ENCODE measurements at regions not wholly inside any gene's neighbourhood (a gene's known extent, or its start where the extent isn't known, plus 50 kb on each side); places are given as distances from the start of the nearest gene placed in this dataset.
A peak's percentile ranks its signal among the peaks of the same experiment; 100 is the strongest.

GRCh38 chr1:55367273-55367672, 152.1 kb upstream of the USP24 start:
- DNase-seq (ENCODE audit: low spot score) = no peak

- DNase-seq (ENCODE audit: low spot score) = peak; percentile 18
Measured at GRCh38 chr1:55364216-55364615, 149.1 kb upstream of the USP24 start.

GRCh38 chr1:55363268-55363667, 148.1 kb upstream of the USP24 start:
- DNase-seq (ENCODE audit: low spot score) = no peak

DNA sequence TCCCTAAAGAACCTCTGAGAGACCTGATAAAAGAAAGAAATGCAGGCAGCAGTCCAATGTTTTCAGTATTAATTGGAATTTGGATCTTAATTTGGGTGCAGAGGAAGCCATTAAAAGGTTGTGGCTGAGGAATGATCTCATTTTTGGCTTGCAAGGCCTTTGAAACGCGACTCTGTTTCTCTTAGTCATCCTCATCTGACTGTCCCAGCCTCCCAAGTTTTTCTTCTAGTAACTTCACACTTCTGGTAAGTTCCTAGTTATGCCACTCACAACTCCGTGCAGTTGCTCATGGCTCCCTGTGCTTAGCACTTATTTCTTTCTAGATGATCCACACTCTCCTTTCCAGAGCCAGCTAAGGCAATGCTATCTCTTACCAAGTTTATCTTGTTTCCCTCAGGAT, 147.4 kb upstream of the USP24 start:
- peak; percentile 76 for DNase-seq (ENCODE audit: low spot score)

DNA sequence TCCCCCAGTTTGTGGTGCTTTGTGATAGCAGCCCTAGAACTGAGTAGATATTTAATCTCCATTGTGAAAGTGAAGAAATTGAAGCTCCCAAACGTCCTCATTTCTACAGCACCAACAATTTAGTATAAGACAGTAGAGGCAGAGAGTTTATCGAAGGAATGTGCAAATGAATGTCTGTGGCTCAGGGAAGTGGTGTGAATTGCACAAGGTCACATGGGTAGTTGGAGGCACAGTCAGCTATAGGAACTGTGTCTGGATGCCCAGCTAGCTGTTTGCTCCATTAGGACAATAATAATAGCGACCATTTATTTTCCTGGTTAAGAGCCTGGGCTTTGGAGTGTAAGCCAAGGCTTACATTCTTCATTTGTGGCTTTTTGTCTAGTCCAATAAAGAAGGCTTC, 144.4 kb upstream of the USP24 start:
- DNase-seq (ENCODE audit: low spot score) = peak; percentile 24

- DNase-seq (ENCODE audit: low spot score) = no peak
Measured at GRCh38 chr1:55358581-55358980, 143.4 kb upstream of the USP24 start.

DNA sequence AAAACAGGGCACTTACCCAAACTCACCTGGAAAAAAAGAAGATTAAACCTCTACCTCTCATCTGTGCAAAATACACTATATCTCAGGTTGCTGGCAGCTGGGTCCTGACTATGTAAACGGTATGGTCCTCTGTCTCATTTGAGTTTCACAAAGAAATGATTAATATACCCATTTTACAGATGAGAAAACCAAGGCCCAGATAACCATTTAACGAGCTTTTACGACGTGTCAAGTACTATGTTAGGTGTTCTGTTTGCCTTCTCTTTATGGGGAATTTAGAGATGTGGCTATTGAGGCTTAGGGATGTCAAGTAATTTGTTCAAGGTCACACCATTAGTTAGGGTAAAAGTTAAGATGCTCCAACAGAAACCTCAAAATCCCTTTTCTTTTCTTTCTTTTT, 140.4 kb upstream of the USP24 start:
- no peak for DNase-seq (ENCODE audit: low spot score)

DNA sequence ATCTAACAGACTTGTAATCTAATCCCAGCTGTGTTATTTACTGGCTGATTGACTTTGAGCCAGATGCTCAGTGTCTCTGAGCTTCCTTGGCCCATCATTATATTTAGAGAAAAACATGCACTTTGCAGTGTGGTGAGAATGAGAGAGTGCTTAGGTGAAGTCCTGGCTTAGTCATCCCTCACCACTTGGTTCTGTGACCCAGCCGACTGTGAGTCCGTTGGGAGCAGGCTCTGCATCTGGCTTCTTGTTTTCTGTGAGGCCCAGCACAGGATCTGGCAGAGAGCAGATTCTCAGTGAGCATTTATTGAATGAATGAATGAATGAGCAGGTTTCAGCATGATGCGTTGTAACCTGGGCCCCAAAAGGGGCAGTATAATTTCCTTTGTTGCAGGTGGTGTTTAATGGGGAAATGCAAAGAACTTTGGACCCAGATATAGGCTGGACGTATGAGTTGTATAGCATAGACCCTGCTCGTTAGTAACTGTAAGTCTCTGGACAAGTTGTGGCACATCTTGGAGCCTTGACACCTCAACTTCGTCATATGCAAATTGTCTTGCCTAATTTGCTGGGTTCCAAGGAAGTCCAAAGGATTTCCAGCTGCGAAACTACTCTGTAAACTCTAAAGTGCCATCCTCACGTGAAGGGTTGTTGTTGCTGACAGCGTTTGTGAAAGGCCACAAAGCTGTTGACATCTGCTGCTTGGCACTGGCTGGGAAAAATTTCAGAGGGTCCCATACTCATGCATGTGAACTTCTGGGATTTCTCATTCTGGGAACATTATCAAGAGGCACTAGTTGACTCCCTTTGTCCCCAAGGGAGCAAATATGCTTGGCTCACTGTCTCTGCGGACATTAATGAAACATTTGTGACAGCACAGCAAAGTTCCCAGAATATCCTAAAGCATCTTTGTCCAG, 138.8 kb upstream of the USP24 start:
- DNase-seq (ENCODE audit: low spot score) = peak; percentile 20

- DNase-seq (ENCODE audit: low spot score) = no peak
Measured at GRCh38 chr1:55352811-55353180, 137.6 kb upstream of the USP24 start.

- no peak for DNase-seq (ENCODE audit: low spot score)
Measured at GRCh38 chr1:55352080-55352810, 137.1 kb upstream of the USP24 start.

DNA sequence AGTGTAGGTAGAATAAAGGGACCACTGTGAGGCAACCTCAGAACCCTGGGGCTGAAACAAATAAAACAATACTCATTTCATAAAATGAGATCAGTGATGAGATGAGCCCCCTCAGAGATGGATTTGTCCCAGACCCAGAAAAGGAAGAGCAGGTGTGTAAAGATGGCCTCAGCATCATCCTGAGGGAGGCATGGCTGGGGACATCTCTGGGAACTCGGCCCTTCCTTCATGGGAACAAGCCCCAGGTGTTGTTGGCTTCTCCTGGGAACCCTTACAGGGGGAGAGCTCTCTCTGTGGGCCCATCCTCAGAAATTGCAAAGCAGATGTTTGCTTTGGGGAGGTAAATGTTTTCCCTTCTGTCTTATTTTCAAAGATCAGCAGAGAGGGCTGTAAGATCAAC, 133.2 kb upstream of the USP24 start:
- DNase-seq (ENCODE audit: low spot score) = no peak

GRCh38 chr1:55347866-55348265, 132.7 kb upstream of the USP24 start:
- no peak for DNase-seq (ENCODE audit: low spot score)

GRCh38 chr1:55347041-55347440, 131.9 kb upstream of the USP24 start:
- no peak for DNase-seq (ENCODE audit: low spot score)

- no peak for DNase-seq (ENCODE audit: low spot score)
Measured at GRCh38 chr1:55346586-55346985, 131.4 kb upstream of the USP24 start.

DNA sequence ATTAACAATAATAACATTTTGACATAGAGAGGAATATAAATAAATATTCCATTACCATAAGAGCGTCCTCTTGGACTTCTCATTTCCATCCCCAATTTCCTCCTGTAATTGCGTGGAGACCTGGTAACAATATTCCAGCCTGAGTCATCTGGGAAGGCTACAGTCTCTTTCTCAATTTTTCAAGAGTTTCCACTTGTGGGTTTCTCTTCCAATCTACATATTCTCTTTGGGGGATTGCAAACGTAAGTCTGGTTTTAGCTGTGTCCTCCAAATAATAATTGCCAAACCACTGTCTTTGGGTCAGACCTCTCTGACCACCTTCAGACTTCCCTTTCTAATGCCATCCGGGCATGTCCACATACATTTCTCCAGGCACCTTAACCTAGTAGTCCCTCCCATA, 124.5 kb upstream of the USP24 start:
- no peak for DNase-seq (ENCODE audit: low spot score)

DNA sequence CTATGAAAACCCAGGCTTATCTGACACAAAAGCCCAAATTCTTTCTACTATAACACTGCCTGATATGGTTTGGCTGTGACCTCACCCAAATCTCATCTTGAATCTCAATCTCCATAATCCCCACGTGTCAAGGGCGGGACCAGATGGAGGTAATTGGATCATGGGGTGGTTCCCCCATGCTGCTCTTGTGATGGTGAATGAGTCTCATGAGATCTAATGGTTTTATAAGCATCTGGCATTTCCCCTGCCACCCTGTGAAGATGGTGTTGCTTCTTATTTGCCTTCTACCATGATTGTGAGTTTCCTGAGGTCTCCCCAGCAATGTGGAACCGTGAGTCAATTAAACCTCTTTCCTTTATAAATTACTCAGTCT, 123.3 kb upstream of the USP24 start:
- DNase-seq (ENCODE audit: low spot score) = no peak

DNA sequence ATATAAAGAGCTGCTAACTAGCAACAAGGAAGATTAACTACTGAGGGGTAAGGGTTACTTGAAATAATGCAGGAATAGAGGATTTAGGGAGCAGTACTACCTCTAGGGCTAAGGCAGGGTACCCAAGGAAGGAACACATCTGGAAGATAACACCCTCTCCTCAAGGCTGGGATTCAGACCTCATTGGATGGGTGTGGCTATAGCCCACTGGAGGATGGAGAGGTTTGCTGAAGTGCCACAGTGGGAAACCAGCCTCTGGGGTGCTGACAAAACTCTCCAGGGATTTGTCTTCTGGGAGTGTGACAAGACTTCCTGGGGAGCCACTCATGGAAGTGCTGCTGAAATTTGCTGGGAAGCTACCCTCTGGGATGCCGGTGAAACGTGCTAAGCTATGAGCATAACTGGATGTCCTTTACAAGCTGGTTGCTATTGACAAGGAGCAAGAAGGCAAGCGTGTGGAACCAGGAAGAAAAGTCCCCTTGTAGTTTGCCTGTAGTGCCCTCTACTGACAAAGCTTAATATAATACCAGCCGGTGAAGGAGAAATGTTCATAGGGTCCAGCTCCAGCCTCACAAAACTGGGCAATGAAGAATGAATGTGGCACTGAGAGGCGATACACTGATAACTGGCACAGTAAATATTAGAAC, 122.8 kb upstream of the USP24 start:
- peak; percentile 71 for DNase-seq (ENCODE audit: low spot score)

DNA sequence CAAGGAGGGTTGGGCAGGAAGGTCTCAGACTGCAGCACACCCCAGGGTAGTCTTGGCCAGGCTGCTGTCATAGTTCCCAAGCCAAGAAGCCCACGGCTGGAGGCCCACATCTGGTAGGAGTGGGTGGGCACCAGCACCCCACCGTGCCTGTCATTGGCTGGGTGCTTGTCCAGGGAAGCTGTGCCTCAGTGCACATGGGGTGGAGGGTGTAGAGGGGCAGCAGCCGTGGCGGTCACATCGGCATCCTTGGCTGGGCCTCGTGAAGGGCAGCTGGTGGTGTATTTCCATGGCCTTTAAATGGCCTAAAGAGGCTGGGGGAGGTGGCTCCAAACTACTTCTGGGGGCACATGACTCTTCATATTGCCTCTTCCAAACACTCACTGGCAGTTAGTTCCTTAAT, 119.6 kb upstream of the USP24 start:
- no peak for DNase-seq (ENCODE audit: low spot score)

GRCh38 chr1:55334160-55334559, 119.0 kb upstream of the USP24 start:
- peak; percentile 18 for DNase-seq (ENCODE audit: low spot score)

- no peak for DNase-seq (ENCODE audit: low spot score)
Measured at GRCh38 chr1:55333461-55333860, 118.3 kb upstream of the USP24 start.

DNA sequence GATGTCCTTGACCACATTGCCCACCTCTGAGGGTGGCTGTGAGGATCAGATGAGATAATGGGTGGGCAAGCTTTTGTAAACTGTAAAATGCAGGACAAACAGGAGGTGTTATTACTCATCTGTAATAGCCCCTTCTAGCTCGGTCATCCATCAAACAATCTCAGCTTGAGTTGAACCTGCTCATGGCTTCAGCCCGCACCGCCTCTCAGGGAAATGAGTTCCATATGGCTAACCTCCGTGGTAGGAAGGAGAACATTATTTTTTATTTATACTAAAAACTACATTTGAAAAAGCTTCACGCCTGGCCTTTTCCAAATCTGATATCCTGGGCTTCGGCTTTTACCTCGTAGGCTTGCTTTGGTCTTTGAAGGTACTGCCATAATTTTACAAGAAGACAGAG, 116.2 kb upstream of the USP24 start:
- DNase-seq (ENCODE audit: low spot score) = no peak

DNA sequence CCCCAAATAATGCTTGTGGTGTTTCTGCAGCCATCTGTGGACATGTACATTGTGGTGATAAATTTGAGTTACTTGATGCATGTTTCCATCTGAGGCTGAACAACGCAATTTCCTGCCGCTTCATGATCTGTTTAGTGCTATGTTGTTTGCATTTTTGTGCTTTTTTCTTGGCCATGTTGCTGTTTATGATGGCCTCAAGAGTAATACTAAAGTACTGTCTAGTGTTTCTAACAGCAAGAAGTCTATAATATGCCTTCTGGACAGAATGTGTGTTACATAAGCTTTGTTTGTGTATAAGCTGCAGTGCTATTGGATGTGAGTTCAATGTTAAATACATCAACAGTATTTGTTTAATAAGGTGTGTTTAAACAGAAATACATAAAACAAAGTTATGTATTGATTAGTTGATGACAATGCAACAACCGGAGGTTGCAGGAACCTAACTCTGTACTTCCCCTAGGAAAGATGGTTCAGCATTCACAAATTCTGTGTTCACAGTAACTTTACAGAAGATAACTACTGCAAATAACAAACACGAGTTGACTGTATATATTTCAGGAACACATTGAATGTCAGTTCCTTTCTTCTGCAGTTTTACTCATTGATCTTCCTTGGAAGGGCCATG, 114.8 kb upstream of the USP24 start:
- DNase-seq (ENCODE audit: low spot score) = no peak

DNA sequence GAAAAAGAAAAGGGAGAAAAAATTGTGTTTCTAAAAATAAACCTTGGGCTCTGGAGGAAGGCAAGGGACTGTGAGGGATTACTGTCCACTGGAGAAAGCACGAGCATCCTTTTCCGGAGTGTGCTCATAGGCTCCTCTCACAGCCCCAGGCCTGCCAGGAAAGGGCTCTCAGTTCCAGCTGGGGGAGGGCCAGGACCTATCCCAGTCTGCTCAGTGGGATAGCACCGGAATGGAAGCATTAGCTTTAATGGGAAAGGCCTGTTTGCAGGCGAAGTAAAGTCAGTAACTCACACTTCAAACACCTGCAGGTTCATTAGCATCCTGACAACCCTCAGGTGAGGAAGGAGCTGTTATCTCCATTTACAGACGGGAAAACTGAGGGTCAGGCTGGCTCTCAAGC, 113.9 kb upstream of the USP24 start:
- DNase-seq (ENCODE audit: low spot score) = peak; percentile 28
